Ishikawa (cell line): ENCODE measurements at regions not wholly inside any gene's neighbourhood (a gene's known extent, or its start where the extent isn't known, plus 50 kb on each side); places are given as distances from the start of the nearest gene placed in this dataset.

Experiments used
- CEBPB ChIP-seq: IDR thresholded peaks from 2 replicates; pipeline ENCODE4 v1.6.1; 2012
- CREB1 ChIP-seq: IDR thresholded peaks from 2 replicates; pipeline ENCODE4 v1.6.1; 2012; ENCODE audit warnings: low read depth
- EGR1 ChIP-seq: IDR thresholded peaks from 2 replicates; pipeline ENCODE4 v1.6.1; 2012
- EP300 ChIP-seq: IDR thresholded peaks from 2 replicates; pipeline ENCODE4 v1.6.1; 2012; ENCODE audit warnings: borderline replicate concordance
- FOXM1 ChIP-seq: IDR thresholded peaks from 2 replicates; pipeline ENCODE4 v1.6.1; 2012; ENCODE audit warnings: low read depth, borderline replicate concordance
- NFIC ChIP-seq: IDR thresholded peaks from 2 replicates; pipeline ENCODE4 v1.6.1; 2012
- RAD21 ChIP-seq: IDR thresholded peaks from 2 replicates; pipeline ENCODE4 v1.6.1; 2012; ENCODE audit warnings: low read depth
- TAF1 ChIP-seq: IDR thresholded peaks from 2 replicates; pipeline ENCODE4 v1.6.1; 2012; ENCODE audit warnings: low read depth, mild to moderate bottlenecking
- TCF12 ChIP-seq: IDR thresholded peaks from 2 replicates; pipeline ENCODE4 v1.6.1; 2012; ENCODE audit warnings: low read depth
- TEAD4 ChIP-seq: IDR thresholded peaks from 2 replicates; pipeline ENCODE4 v1.6.1; 2012
- YY1 ChIP-seq: IDR thresholded peaks from 2 replicates; pipeline ENCODE4 v1.6.1; 2012; ENCODE audit warnings: low read depth
- ZBTB7A ChIP-seq: IDR thresholded peaks from 2 replicates; pipeline ENCODE4 v1.6.1; 2012; ENCODE audit warnings: low read depth
- TF ChIP-seq, protein P1 (sequence below): IDR thresholded peaks from 2 replicates; pipeline ENCODE4 v1.6.1; 2012
- TF ChIP-seq, protein P2 (sequence below): IDR thresholded peaks from 2 replicates; pipeline ENCODE4 v1.6.1; 2012
- TF ChIP-seq, protein P3 (sequence below): IDR thresholded peaks from 2 replicates; pipeline ENCODE4 v1.6.1; 2012; ENCODE audit warnings: low read depth, mild to moderate bottlenecking

DNA sequence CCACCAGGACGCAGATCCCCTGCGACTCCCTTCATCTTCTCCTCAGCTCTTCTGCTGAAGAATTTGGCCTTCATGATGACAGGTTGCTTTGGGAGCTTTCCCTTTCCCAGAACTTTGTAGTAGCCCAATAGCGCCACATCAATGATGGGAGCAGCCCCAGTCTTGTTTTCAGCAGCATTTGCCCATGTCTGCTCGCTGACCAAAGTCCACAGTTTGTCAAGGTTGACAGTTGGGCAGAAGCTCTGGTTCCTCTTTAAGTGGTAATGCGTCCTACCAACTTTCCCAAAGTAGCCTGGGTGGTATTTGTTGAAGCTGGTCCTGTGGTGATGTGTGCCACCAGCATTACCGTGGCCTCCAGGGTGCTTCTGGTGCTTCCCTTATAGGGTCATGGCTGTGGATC is 62.2 kb downstream of the GCNT4 start:
- no peak for TF ChIP-seq CREB1
- TF ChIP-seq ZBTB7A: no peak

DNA sequence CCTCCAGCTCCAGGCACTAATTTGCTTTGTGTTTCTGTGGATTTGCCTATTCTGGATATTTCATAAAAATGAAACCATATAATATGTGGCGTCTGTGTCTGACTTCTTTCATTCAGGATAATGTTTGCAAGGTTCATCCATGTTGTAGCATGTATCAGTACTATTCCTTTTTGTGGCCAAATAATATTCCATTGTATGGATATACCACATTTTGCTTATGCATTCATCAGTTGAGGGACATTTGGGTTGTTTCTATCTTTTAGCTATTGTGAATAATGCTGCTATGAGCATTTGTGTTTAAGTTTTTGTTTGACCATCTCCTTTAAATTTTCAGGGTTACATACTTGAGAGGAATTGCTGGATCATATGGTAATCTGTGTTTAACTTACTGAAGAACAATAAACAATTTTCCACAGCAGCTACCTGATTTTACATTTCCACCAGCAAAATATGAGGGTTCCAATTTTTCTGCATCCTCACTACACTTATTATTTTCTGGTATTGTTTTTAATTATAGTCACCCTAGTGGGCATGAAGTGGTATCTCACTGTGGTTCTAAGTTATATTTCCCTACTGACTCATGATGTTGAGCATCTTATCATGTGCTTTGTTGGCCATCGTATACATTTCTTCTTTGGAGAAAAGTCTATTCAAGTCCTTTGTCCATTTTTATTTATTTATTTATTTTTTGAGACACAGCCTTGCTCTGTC is 63.9 kb downstream of the GCNT4 start:
- no peak for TF ChIP-seq CEBPB
- no peak for TF ChIP-seq ZBTB7A
- no peak for TF ChIP-seq TEAD4
- no peak for TF ChIP-seq NFIC
- no peak for TF ChIP-seq EP300
- TF ChIP-seq RAD21: no peak
- TF ChIP-seq, protein P1, sequence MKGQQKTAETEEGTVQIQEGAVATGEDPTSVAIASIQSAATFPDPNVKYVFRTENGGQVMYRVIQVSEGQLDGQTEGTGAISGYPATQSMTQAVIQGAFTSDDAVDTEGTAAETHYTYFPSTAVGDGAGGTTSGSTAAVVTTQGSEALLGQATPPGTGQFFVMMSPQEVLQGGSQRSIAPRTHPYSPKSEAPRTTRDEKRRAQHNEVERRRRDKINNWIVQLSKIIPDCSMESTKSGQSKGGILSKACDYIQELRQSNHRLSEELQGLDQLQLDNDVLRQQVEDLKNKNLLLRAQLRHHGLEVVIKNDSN: no peak
- no peak for TF ChIP-seq YY1
- TF ChIP-seq TAF1: no peak
- no peak for TF ChIP-seq TCF12
- TF ChIP-seq, protein P2, sequence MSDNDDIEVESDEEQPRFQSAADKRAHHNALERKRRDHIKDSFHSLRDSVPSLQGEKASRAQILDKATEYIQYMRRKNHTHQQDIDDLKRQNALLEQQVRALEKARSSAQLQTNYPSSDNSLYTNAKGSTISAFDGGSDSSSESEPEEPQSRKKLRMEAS: no peak
- TF ChIP-seq FOXM1: no peak
- TF ChIP-seq, protein P3, sequence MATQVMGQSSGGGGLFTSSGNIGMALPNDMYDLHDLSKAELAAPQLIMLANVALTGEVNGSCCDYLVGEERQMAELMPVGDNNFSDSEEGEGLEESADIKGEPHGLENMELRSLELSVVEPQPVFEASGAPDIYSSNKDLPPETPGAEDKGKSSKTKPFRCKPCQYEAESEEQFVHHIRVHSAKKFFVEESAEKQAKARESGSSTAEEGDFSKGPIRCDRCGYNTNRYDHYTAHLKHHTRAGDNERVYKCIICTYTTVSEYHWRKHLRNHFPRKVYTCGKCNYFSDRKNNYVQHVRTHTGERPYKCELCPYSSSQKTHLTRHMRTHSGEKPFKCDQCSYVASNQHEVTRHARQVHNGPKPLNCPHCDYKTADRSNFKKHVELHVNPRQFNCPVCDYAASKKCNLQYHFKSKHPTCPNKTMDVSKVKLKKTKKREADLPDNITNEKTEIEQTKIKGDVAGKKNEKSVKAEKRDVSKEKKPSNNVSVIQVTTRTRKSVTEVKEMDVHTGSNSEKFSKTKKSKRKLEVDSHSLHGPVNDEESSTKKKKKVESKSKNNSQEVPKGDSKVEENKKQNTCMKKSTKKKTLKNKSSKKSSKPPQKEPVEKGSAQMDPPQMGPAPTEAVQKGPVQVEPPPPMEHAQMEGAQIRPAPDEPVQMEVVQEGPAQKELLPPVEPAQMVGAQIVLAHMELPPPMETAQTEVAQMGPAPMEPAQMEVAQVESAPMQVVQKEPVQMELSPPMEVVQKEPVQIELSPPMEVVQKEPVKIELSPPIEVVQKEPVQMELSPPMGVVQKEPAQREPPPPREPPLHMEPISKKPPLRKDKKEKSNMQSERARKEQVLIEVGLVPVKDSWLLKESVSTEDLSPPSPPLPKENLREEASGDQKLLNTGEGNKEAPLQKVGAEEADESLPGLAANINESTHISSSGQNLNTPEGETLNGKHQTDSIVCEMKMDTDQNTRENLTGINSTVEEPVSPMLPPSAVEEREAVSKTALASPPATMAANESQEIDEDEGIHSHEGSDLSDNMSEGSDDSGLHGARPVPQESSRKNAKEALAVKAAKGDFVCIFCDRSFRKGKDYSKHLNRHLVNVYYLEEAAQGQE: no peak
- TF ChIP-seq EGR1: no peak
- no peak for TF ChIP-seq CREB1

DNA sequence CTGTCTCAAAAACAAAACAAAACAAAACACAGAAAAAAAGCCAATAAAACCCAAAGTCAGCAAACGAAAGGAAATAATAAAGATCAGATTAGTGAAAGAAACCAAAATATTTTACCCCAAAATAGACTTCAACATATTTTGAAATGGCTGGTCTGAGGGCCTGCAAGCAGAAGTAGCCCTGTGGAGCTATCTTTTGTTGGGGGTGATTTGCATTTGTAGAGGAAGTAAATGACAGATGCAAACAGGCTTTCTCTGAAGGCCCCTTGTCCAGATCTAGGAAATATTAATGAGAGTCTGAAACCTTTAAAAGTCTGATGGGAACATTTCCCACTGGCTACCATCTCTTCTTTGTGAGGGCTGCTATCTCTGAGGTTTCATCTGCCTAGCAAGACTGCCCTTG is 74.0 kb downstream of the GCNT4 start:
- no peak for TF ChIP-seq RAD21
- no peak for TF ChIP-seq CREB1
- no peak for TF ChIP-seq TAF1
- TF ChIP-seq ZBTB7A: no peak
- no peak for TF ChIP-seq FOXM1
- no peak for TF ChIP-seq TEAD4
- TF ChIP-seq, protein P3: no peak
- TF ChIP-seq EP300: no peak
- no peak for TF ChIP-seq YY1
- no peak for TF ChIP-seq NFIC
- no peak for TF ChIP-seq CEBPB
- TF ChIP-seq EGR1: no peak
- TF ChIP-seq, protein P2: no peak
- TF ChIP-seq TCF12: no peak
- TF ChIP-seq, protein P1: no peak

DNA sequence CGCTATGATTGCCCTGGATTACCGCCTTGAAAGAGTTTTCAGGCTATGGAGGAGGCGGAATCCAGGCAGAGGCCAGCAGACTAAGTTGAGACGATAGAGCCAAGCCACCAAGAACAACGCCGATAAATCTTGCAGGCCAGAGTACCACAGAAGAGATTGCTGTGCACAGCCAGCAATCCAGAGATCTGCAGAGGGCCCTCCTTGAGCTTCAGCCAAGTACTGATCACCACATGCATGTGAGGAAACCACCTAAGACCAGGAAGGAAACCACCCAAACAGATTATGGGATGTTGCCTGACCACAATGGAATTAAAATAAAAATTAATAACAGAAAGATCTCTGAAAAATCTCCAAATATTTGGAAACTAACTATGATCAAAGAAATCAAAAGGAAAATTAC is 74.9 kb downstream of the GCNT4 start:
- no peak for TF ChIP-seq RAD21
- no peak for TF ChIP-seq FOXM1
- TF ChIP-seq TEAD4: no peak
- TF ChIP-seq, protein P3: no peak
- TF ChIP-seq CEBPB: no peak
- TF ChIP-seq YY1: no peak
- TF ChIP-seq, protein P1: no peak
- TF ChIP-seq, protein P2: no peak
